H1 (cell line): ENCODE measurements at regions not wholly inside any gene's neighbourhood (a gene's known extent, or its start where the extent isn't known, plus 50 kb on each side); places are given as distances from the start of the nearest gene placed in this dataset.

ENCODE experiments used
- CTCF ChIA-PET: fragments of 300-600 bp; sonication (Branson Sonifier 250); formaldehyde crosslinking; loops from one replicate; lab custom pipeline; 2021; ENCODE audit not compliant: partially characterized antibody; lab: Charles Lee
- POLR2A ChIA-PET: fragments of 300-600 bp; sonication (Branson Sonifier 250); formaldehyde crosslinking; loops from one replicate; lab custom pipeline; 2021; ENCODE audit warnings: inconsistent platforms; ENCODE audit not compliant: partially characterized antibody; lab: Charles Lee
- DNase-seq, 2 experiments: peaks; one replicate each; pipeline versions ENCODE4 v3.0.0 to v3.0.0-alpha.2; 2010 to 2022; ENCODE audit warnings: low spot score in 2 of 2, low read depth in 1 of 2, mixed read lengths in 1 of 2
- FAIRE-seq: peaks from 2 replicates; lab custom pipeline; 2011; peaks lifted over from hg19 to GRCh38; lab: Jason Lieb, UNC
- H2AFZ ChIP-seq: 2 replicates; pipeline ENCODE4 v1.8.1; 2012; ENCODE audit warnings: low read length, inconsistent platforms
- H2AK5ac ChIP-seq: 2 replicates; pipeline ENCODE4 v1.6.1; 2013; ENCODE audit warnings: low read depth, low read length
- H2BK120ac ChIP-seq: replicated peaks from 2 replicates; pipeline ENCODE3; 2013; ENCODE audit warnings: low read depth, low read length, inconsistent platforms
- H2BK12ac ChIP-seq: 2 replicates; pipeline ENCODE4 v1.6.1; 2013; ENCODE audit warnings: low read depth, low read length
- H2BK15ac ChIP-seq: 2 replicates; pipeline ENCODE4 v1.6.1; 2013; ENCODE audit warnings: low read length
- H2BK20ac ChIP-seq: 2 replicates; pipeline ENCODE4 v1.6.1; 2013; ENCODE audit warnings: low read length
- H2BK5ac ChIP-seq: 2 replicates; pipeline ENCODE4 v1.6.1; 2013; ENCODE audit warnings: low read depth, low read length
- H3K14ac ChIP-seq: 2 replicates; pipeline ENCODE4 v1.6.1; 2013; ENCODE audit warnings: inconsistent platforms; ENCODE audit not compliant: insufficient read length
- H3K18ac ChIP-seq: 2 replicates; pipeline ENCODE4 v1.6.1; 2013; ENCODE audit warnings: low read length; ENCODE audit errors: extremely low read depth
- H3K23ac ChIP-seq: 2 replicates; pipeline ENCODE4 v1.6.1; 2013; ENCODE audit warnings: inconsistent platforms; ENCODE audit not compliant: insufficient read length
- H3K23me2 ChIP-seq: 2 replicates; pipeline ENCODE4 v1.6.1; 2013; ENCODE audit warnings: low read depth, low read length
- H3K27ac ChIP-seq: 2 replicates; pipeline ENCODE4 v1.6.1; 2011; ENCODE audit warnings: low read depth, low read length, inconsistent platforms
- H3K27me3 ChIP-seq, 4 experiments: replicated peaks in 1 of 4; 1 replicate in 1 of 4; 2 replicates in 3 of 4; pipeline versions ENCODE4 v1.6.1 to v1.8.1; 2011 to 2013; ENCODE audit warnings: low read length in 3 of 4, mild to moderate bottlenecking in 3 of 4, inconsistent platforms in 2 of 4, mixed read lengths in 2 of 4, moderate library complexity in 1 of 4; ENCODE audit not compliant: control insufficient read depth in 3 of 4, insufficient read depth in 3 of 4; ENCODE audit errors: extremely low read depth in 1 of 4
- H3K36me3 ChIP-seq, 4 experiments: 2 replicates each; pipeline versions ENCODE4 v1.6.1 to v1.8.1; 2011 to 2013; ENCODE audit warnings: mild to moderate bottlenecking in 4 of 4, low read length in 3 of 4, moderate library complexity in 2 of 4, control low read depth in 1 of 4, inconsistent platforms in 1 of 4; ENCODE audit not compliant: insufficient read depth in 4 of 4, control insufficient read depth in 2 of 4
- H3K4ac ChIP-seq: replicated peaks from 2 replicates; pipeline ENCODE3; 2013; ENCODE audit warnings: low read length, low read depth, mixed read lengths, inconsistent platforms; ENCODE audit not compliant: insufficient read length
- H3K4me1 ChIP-seq, 4 experiments: replicated peaks in 1 of 4; 1 replicate in 1 of 4; 2 replicates in 3 of 4; pipeline versions ENCODE4 v1.6.1 to v1.8.1; 2011 to 2013; ENCODE audit warnings: low read length in 3 of 4, inconsistent platforms in 2 of 4, mixed read lengths in 1 of 4; ENCODE audit not compliant: insufficient read depth in 4 of 4, control insufficient read depth in 3 of 4
- H3K4me2 ChIP-seq, 2 experiments: 2 replicates each; pipeline versions ENCODE4 v1.6.1 to v1.8.1; 2011 to 2013; ENCODE audit warnings: low read depth in 2 of 2, low read length in 2 of 2, control low read depth in 1 of 2, inconsistent platforms in 1 of 2, mild to moderate bottlenecking in 1 of 2; ENCODE audit not compliant: insufficient read depth in 1 of 2
- H3K4me3 ChIP-seq, 4 experiments: fragments of 200-600, 300-600 bp in 1 of 4; sonication (generic), shearing (Covaris generic), sonication (Bioruptor Twin) in 1 of 4; 2 replicates each; pipeline versions ENCODE4 v1.5.1 to v1.8.1; 2011 to 2016; ENCODE audit warnings: low read length in 4 of 4, low read depth in 3 of 4, control low read depth in 2 of 4, inconsistent platforms in 2 of 4, mild to moderate bottlenecking in 2 of 4, mixed read lengths in 1 of 4, moderate library complexity in 1 of 4; ENCODE audit not compliant: insufficient read depth in 2 of 4; ENCODE audit errors: extremely low read depth in 1 of 4
- H3K56ac ChIP-seq: replicated peaks from 2 replicates; pipeline ENCODE3; 2013; ENCODE audit warnings: low read depth, mild to moderate bottlenecking, mixed read lengths, low read length, inconsistent platforms; ENCODE audit not compliant: insufficient read length
- H3K79me1 ChIP-seq: 2 replicates; pipeline ENCODE4 v1.6.1; 2013; ENCODE audit warnings: low read depth, low read length, control low read depth
- H3K79me2 ChIP-seq, 2 experiments: 2 replicates each; pipeline versions ENCODE4 v1.6.1 to v1.8.1; 2012 to 2013; ENCODE audit warnings: low read length in 2 of 2, mild to moderate bottlenecking in 2 of 2, inconsistent platforms in 1 of 2; ENCODE audit not compliant: insufficient read depth in 2 of 2, control insufficient read depth in 1 of 2
- H3K9ac ChIP-seq, 4 experiments: replicated peaks in 1 of 4; 1 replicate in 1 of 4; 2 replicates in 3 of 4; pipeline versions ENCODE4 v1.6.1 to v1.8.1; 2011 to 2013; ENCODE audit warnings: low read depth in 3 of 4, low read length in 3 of 4, control low read depth in 2 of 4, mild to moderate bottlenecking in 2 of 4, moderate library complexity in 2 of 4, inconsistent platforms in 1 of 4; ENCODE audit errors: extremely low read depth in 1 of 4
- H3K9me3 ChIP-seq, 2 experiments: 2 replicates each; pipeline versions ENCODE4 v1.6.1 to v1.8.1; 2012 to 2013; ENCODE audit warnings: mild to moderate bottlenecking in 2 of 2, moderate library complexity in 2 of 2, control low read depth in 1 of 2, inconsistent platforms in 1 of 2, low read depth in 1 of 2, low read length in 1 of 2, mixed read lengths in 1 of 2; ENCODE audit not compliant: insufficient read depth in 2 of 2
- H4K20me1 ChIP-seq, 2 experiments: replicated peaks in 1 of 2; 2 replicates each; pipeline versions ENCODE3 to v1.8.1; 2011 to 2013; ENCODE audit warnings: inconsistent platforms in 2 of 2, low read length in 2 of 2, mild to moderate bottlenecking in 1 of 2; ENCODE audit not compliant: insufficient read depth in 2 of 2, control insufficient read depth in 1 of 2
- H4K5ac ChIP-seq: 2 replicates; pipeline ENCODE4 v1.6.1; 2013; ENCODE audit warnings: low read length, low read depth, mixed read lengths, inconsistent platforms; ENCODE audit not compliant: insufficient read length
- H4K8ac ChIP-seq: 2 replicates; pipeline ENCODE4 v1.8.0; 2013; ENCODE audit warnings: mild to moderate bottlenecking, moderate library complexity, low read length, inconsistent platforms; ENCODE audit not compliant: insufficient read depth; ENCODE audit errors: extremely low read depth
- H4K91ac ChIP-seq: replicated peaks from 2 replicates; pipeline ENCODE3; 2013; ENCODE audit warnings: low read length, mixed read lengths, inconsistent platforms; ENCODE audit not compliant: insufficient read length
- JUND ChIP-seq: IDR thresholded peaks from 2 replicates; pipeline ENCODE4 v1.6.1; 2011; ENCODE audit warnings: mild to moderate bottlenecking, improper control_type of control experiment, low read length
- RAD21 ChIP-seq, 2 experiments: IDR thresholded peaks in 1 of 2; conservative IDR thresholded peaks in 1 of 2; 2 replicates each; pipeline ENCODE4 v1.6.1; 2011; ENCODE audit warnings: low read depth in 2 of 2, low read length in 2 of 2, improper control_type of control experiment in 1 of 2, inconsistent platforms in 1 of 2, mild to moderate bottlenecking in 1 of 2, moderate library complexity in 1 of 2
- TAF7 ChIP-seq: optimal IDR thresholded peaks from 2 replicates; pipeline ENCODE3; 2011; ENCODE audit warnings: low read depth, mild to moderate bottlenecking, inconsistent platforms, low read length, moderate library complexity, borderline replicate concordance
- WGBS, 2 experiments: shearing (Covaris generic) in 1 of 2; methylation state at CpG; one replicate each; pipeline versions ENCODE4 v1.1.6 to v1.1.7; 2013 to 2015; ENCODE audit warnings: low lambda C conversion rate in 2 of 2, mixed read lengths in 2 of 2, inconsistent platforms in 1 of 2, low coverage in 1 of 2, missing lambda C conversion rate in 1 of 2; ENCODE audit not compliant: insufficient replicate concordance in 2 of 2, insufficient coverage in 1 of 2, insufficient read length in 1 of 2; ENCODE audit errors: extremely low coverage in 1 of 2, missing lambda C conversion rate in 1 of 2; 5-methylcytosine and 5-hydroxymethylcytosine counted together
- TF ChIP-seq, protein P1 (sequence below), 3 experiments: IDR thresholded peaks; 1 replicate in 2 of 3; 2 replicates in 1 of 3; pipeline versions ENCODE4 v1.5.1 to v1.6.1; 2011; ENCODE audit warnings: low read length in 3 of 3, mild to moderate bottlenecking in 3 of 3, inconsistent platforms in 2 of 3, low read depth in 1 of 3, moderate library complexity in 1 of 3; ENCODE audit not compliant: insufficient read depth in 1 of 3; ENCODE audit errors: control extremely low read depth in 1 of 3

DNA sequence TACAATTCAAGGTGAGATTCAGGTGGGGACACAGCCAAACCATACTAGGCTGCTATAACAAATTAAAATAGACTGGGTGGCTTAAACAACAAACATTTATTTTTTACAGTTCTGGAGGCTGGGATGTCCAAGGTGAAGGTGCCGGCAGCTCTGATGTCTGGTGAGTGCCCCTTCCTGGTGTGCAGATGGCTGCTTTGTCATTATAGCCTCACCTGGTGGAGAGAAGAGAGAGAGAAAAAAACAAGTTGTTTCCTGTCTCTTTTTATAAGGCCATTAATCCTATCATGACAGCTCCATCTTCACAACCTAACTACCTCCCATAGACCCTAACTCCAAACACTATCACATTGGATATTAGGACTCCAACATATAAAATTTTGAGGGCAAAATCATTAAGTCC lies 279.7 kb downstream of the ZIC1 start:
- no peak for DNase-seq
- Histone ChIP-seq H3K4me3 (no peak overlapping the region), H3K14ac (no peak overlapping the region), H2BK20ac (no peak overlapping the region), H2AK5ac (no peak overlapping the region), H3K23ac (no peak overlapping the region), H3K23me2 (no peaks in the 10 kb centered on the region; the same call in 1 of the 2 replicates), H3K79me2 (no peaks in the 10 kb centered on the region), H3K9ac (no peak overlapping the region), H3K4me2 (no peak overlapping the region), H3K4me1 (no peaks in the 10 kb centered on the region), H2BK120ac (no peak overlapping the region), H4K5ac (no peak overlapping the region), H2BK5ac (no peak overlapping the region), H2BK15ac (no peak overlapping the region), H3K27ac (no peak overlapping the region), H3K79me1 (no peaks in the 10 kb centered on the region), H4K20me1 (peaks cover 0 to 2% of the 10 kb centered on the region in 2 experiments), H4K91ac (no peak overlapping the region), H3K18ac (no peak overlapping the region), H3K9me3 (no peaks in the 10 kb centered on the region), H2AFZ (no peak overlapping the region), H3K56ac (no peak overlapping the region), H4K8ac (no peak overlapping the region), H2BK12ac (no peak overlapping the region), H3K27me3 (no peaks in the 10 kb centered on the region), H3K4ac (no peak overlapping the region), H3K36me3 (no peaks in the 10 kb centered on the region)
- TF ChIP-seq JUND, result no peak
- TF ChIP-seq, protein P1, sequence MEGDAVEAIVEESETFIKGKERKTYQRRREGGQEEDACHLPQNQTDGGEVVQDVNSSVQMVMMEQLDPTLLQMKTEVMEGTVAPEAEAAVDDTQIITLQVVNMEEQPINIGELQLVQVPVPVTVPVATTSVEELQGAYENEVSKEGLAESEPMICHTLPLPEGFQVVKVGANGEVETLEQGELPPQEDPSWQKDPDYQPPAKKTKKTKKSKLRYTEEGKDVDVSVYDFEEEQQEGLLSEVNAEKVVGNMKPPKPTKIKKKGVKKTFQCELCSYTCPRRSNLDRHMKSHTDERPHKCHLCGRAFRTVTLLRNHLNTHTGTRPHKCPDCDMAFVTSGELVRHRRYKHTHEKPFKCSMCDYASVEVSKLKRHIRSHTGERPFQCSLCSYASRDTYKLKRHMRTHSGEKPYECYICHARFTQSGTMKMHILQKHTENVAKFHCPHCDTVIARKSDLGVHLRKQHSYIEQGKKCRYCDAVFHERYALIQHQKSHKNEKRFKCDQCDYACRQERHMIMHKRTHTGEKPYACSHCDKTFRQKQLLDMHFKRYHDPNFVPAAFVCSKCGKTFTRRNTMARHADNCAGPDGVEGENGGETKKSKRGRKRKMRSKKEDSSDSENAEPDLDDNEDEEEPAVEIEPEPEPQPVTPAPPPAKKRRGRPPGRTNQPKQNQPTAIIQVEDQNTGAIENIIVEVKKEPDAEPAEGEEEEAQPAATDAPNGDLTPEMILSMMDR (IDR thresholded peaks at IDR 0.05; ENCODE audit: control extremely low read depth in 1 of 3, insufficient read depth in 1 of 3, low read depth in 1 of 3, low read length in 3 of 3), result peak in 1 of 3 experiments; percentile 21; a peak in 2 of 4 replicates
- no peak for TF ChIP-seq TAF7
- TF ChIP-seq RAD21 (IDR thresholded peaks at IDR 0.05 in 1 of 2, conservative IDR thresholded peaks at IDR 0.05 in 1 of 2; ENCODE audit: low read depth in 2 of 2, low read length in 2 of 2), result peak; percentile 38 to 49
- WGBS, 2 experiments, result 75% methylated on average over 1 of the region's 1 CpG; no CpG with 5 or more reads in 1 of the 2 experiments
- ChIA-PET POLR2A (no interaction called here), CTCF (interaction anchor here (0.9 to 1.2 kb wide), 2 partner anchors 8 to 9 kb away, joined by 3 to 4 read pairs; no protein-coding TSS in a partner anchor)
- no peak for FAIRE-seq
